H1 (cell line): ENCODE measurements at regions not wholly inside any gene's neighbourhood (a gene's known extent, or its start where the extent isn't known, plus 50 kb on each side); places are given as distances from the start of the nearest gene placed in this dataset.
"Not testable (repeated sequence)": the region's sequence is repeated elsewhere in the genome, so short reads cannot be mapped to it uniquely, and the experiment has no call there.

Source experiments
- CTCF ChIA-PET: fragments of 300-600 bp; sonication (Branson Sonifier 250); formaldehyde crosslinking; loops from one replicate; lab custom pipeline; 2021; ENCODE audit not compliant: partially characterized antibody; lab: Charles Lee
- POLR2A ChIA-PET: fragments of 300-600 bp; sonication (Branson Sonifier 250); formaldehyde crosslinking; loops from one replicate; lab custom pipeline; 2021; ENCODE audit warnings: inconsistent platforms; ENCODE audit not compliant: partially characterized antibody; lab: Charles Lee
- DNase-seq, 2 experiments: peaks; one replicate each; pipeline versions ENCODE4 v3.0.0 to v3.0.0-alpha.2; 2010 to 2022; ENCODE audit warnings: low spot score in 2 of 2, low read depth in 1 of 2, mixed read lengths in 1 of 2
- FAIRE-seq: peaks from 2 replicates; lab custom pipeline; 2011; peaks lifted over from hg19 to GRCh38; lab: Jason Lieb, UNC
- H2AFZ ChIP-seq: 2 replicates; pipeline ENCODE4 v1.8.1; 2012; ENCODE audit warnings: low read length, inconsistent platforms
- H2AK5ac ChIP-seq: 2 replicates; pipeline ENCODE4 v1.6.1; 2013; ENCODE audit warnings: low read depth, low read length
- H2BK120ac ChIP-seq: replicated peaks from 2 replicates; pipeline ENCODE3; 2013; ENCODE audit warnings: low read depth, low read length, inconsistent platforms
- H2BK12ac ChIP-seq: 2 replicates; pipeline ENCODE4 v1.6.1; 2013; ENCODE audit warnings: low read depth, low read length
- H2BK15ac ChIP-seq: 2 replicates; pipeline ENCODE4 v1.6.1; 2013; ENCODE audit warnings: low read length
- H2BK20ac ChIP-seq: 2 replicates; pipeline ENCODE4 v1.6.1; 2013; ENCODE audit warnings: low read length
- H2BK5ac ChIP-seq: 2 replicates; pipeline ENCODE4 v1.6.1; 2013; ENCODE audit warnings: low read depth, low read length
- H3K14ac ChIP-seq: 2 replicates; pipeline ENCODE4 v1.6.1; 2013; ENCODE audit warnings: inconsistent platforms; ENCODE audit not compliant: insufficient read length
- H3K18ac ChIP-seq: 2 replicates; pipeline ENCODE4 v1.6.1; 2013; ENCODE audit warnings: low read length; ENCODE audit errors: extremely low read depth
- H3K23ac ChIP-seq: 2 replicates; pipeline ENCODE4 v1.6.1; 2013; ENCODE audit warnings: inconsistent platforms; ENCODE audit not compliant: insufficient read length
- H3K23me2 ChIP-seq: 2 replicates; pipeline ENCODE4 v1.6.1; 2013; ENCODE audit warnings: low read depth, low read length
- H3K27ac ChIP-seq: 2 replicates; pipeline ENCODE4 v1.6.1; 2011; ENCODE audit warnings: low read depth, low read length, inconsistent platforms
- H3K27me3 ChIP-seq, 4 experiments: replicated peaks in 1 of 4; 1 replicate in 1 of 4; 2 replicates in 3 of 4; pipeline versions ENCODE4 v1.6.1 to v1.8.1; 2011 to 2013; ENCODE audit warnings: low read length in 3 of 4, mild to moderate bottlenecking in 3 of 4, inconsistent platforms in 2 of 4, mixed read lengths in 2 of 4, moderate library complexity in 1 of 4; ENCODE audit not compliant: control insufficient read depth in 3 of 4, insufficient read depth in 3 of 4; ENCODE audit errors: extremely low read depth in 1 of 4
- H3K36me3 ChIP-seq, 4 experiments: 2 replicates each; pipeline versions ENCODE4 v1.6.1 to v1.8.1; 2011 to 2013; ENCODE audit warnings: mild to moderate bottlenecking in 4 of 4, low read length in 3 of 4, moderate library complexity in 2 of 4, control low read depth in 1 of 4, inconsistent platforms in 1 of 4; ENCODE audit not compliant: insufficient read depth in 4 of 4, control insufficient read depth in 2 of 4
- H3K4ac ChIP-seq: replicated peaks from 2 replicates; pipeline ENCODE3; 2013; ENCODE audit warnings: low read length, low read depth, mixed read lengths, inconsistent platforms; ENCODE audit not compliant: insufficient read length
- H3K4me1 ChIP-seq, 4 experiments: replicated peaks in 1 of 4; 1 replicate in 1 of 4; 2 replicates in 3 of 4; pipeline versions ENCODE4 v1.6.1 to v1.8.1; 2011 to 2013; ENCODE audit warnings: low read length in 3 of 4, inconsistent platforms in 2 of 4, mixed read lengths in 1 of 4; ENCODE audit not compliant: insufficient read depth in 4 of 4, control insufficient read depth in 3 of 4
- H3K4me2 ChIP-seq, 2 experiments: 2 replicates each; pipeline versions ENCODE4 v1.6.1 to v1.8.1; 2011 to 2013; ENCODE audit warnings: low read depth in 2 of 2, low read length in 2 of 2, control low read depth in 1 of 2, inconsistent platforms in 1 of 2, mild to moderate bottlenecking in 1 of 2; ENCODE audit not compliant: insufficient read depth in 1 of 2
- H3K4me3 ChIP-seq, 4 experiments: fragments of 200-600, 300-600 bp in 1 of 4; sonication (generic), shearing (Covaris generic), sonication (Bioruptor Twin) in 1 of 4; 2 replicates each; pipeline versions ENCODE4 v1.5.1 to v1.8.1; 2011 to 2016; ENCODE audit warnings: low read length in 4 of 4, low read depth in 3 of 4, control low read depth in 2 of 4, inconsistent platforms in 2 of 4, mild to moderate bottlenecking in 2 of 4, mixed read lengths in 1 of 4, moderate library complexity in 1 of 4; ENCODE audit not compliant: insufficient read depth in 2 of 4; ENCODE audit errors: extremely low read depth in 1 of 4
- H3K56ac ChIP-seq: replicated peaks from 2 replicates; pipeline ENCODE3; 2013; ENCODE audit warnings: low read depth, mild to moderate bottlenecking, mixed read lengths, low read length, inconsistent platforms; ENCODE audit not compliant: insufficient read length
- H3K79me1 ChIP-seq: 2 replicates; pipeline ENCODE4 v1.6.1; 2013; ENCODE audit warnings: low read depth, low read length, control low read depth
- H3K79me2 ChIP-seq, 2 experiments: 2 replicates each; pipeline versions ENCODE4 v1.6.1 to v1.8.1; 2012 to 2013; ENCODE audit warnings: low read length in 2 of 2, mild to moderate bottlenecking in 2 of 2, inconsistent platforms in 1 of 2; ENCODE audit not compliant: insufficient read depth in 2 of 2, control insufficient read depth in 1 of 2
- H3K9ac ChIP-seq, 4 experiments: replicated peaks in 1 of 4; 1 replicate in 1 of 4; 2 replicates in 3 of 4; pipeline versions ENCODE4 v1.6.1 to v1.8.1; 2011 to 2013; ENCODE audit warnings: low read depth in 3 of 4, low read length in 3 of 4, control low read depth in 2 of 4, mild to moderate bottlenecking in 2 of 4, moderate library complexity in 2 of 4, inconsistent platforms in 1 of 4; ENCODE audit errors: extremely low read depth in 1 of 4
- H3K9me3 ChIP-seq, 2 experiments: 2 replicates each; pipeline versions ENCODE4 v1.6.1 to v1.8.1; 2012 to 2013; ENCODE audit warnings: mild to moderate bottlenecking in 2 of 2, moderate library complexity in 2 of 2, control low read depth in 1 of 2, inconsistent platforms in 1 of 2, low read depth in 1 of 2, low read length in 1 of 2, mixed read lengths in 1 of 2; ENCODE audit not compliant: insufficient read depth in 2 of 2
- H4K20me1 ChIP-seq, 2 experiments: replicated peaks in 1 of 2; 2 replicates each; pipeline versions ENCODE3 to v1.8.1; 2011 to 2013; ENCODE audit warnings: inconsistent platforms in 2 of 2, low read length in 2 of 2, mild to moderate bottlenecking in 1 of 2; ENCODE audit not compliant: insufficient read depth in 2 of 2, control insufficient read depth in 1 of 2
- H4K5ac ChIP-seq: 2 replicates; pipeline ENCODE4 v1.6.1; 2013; ENCODE audit warnings: low read length, low read depth, mixed read lengths, inconsistent platforms; ENCODE audit not compliant: insufficient read length
- H4K8ac ChIP-seq: 2 replicates; pipeline ENCODE4 v1.8.0; 2013; ENCODE audit warnings: mild to moderate bottlenecking, moderate library complexity, low read length, inconsistent platforms; ENCODE audit not compliant: insufficient read depth; ENCODE audit errors: extremely low read depth
- H4K91ac ChIP-seq: replicated peaks from 2 replicates; pipeline ENCODE3; 2013; ENCODE audit warnings: low read length, mixed read lengths, inconsistent platforms; ENCODE audit not compliant: insufficient read length
- WGBS, 2 experiments: shearing (Covaris generic) in 1 of 2; methylation state at CpG; one replicate each; pipeline versions ENCODE4 v1.1.6 to v1.1.7; 2013 to 2015; ENCODE audit warnings: low lambda C conversion rate in 2 of 2, mixed read lengths in 2 of 2, inconsistent platforms in 1 of 2, low coverage in 1 of 2, missing lambda C conversion rate in 1 of 2; ENCODE audit not compliant: insufficient replicate concordance in 2 of 2, insufficient coverage in 1 of 2, insufficient read length in 1 of 2; ENCODE audit errors: extremely low coverage in 1 of 2, missing lambda C conversion rate in 1 of 2; 5-methylcytosine and 5-hydroxymethylcytosine counted together

DNA sequence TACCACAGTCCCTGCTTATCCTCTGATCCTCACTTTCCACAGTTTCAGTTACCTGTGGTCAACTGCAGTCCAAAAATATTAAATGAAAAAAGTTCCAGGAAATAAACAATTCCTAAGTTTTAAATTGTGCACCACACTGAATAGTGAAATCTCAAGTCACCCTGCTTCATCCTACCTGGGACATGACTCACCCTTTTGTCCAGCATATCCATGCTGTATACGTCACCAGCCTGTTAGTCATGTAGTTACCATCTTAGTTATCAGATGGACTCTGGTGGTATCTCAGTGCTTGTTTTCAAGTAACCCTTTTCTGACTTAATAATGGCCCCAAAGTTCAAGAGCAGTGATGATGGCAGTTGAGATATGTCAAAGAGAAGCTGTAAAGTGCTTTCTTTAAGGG lies 69.4 kb upstream of the DPY19L1 start:
- H3K79me2 ChIP-seq, H2AFZ ChIP-seq, FAIRE-seq, DNase-seq, H3K9ac ChIP-seq, H3K23me2 ChIP-seq, H3K4me2 ChIP-seq, H2BK12ac ChIP-seq, H2BK15ac ChIP-seq, CTCF ChIA-PET, H3K27me3 ChIP-seq, H2BK120ac ChIP-seq, H3K56ac ChIP-seq, H3K27ac ChIP-seq, H3K23ac ChIP-seq, H2AK5ac ChIP-seq, H4K20me1 ChIP-seq, H3K4me3 ChIP-seq, H3K14ac ChIP-seq, H2BK5ac ChIP-seq, H4K8ac ChIP-seq, H3K18ac ChIP-seq, H4K5ac ChIP-seq, H3K9me3 ChIP-seq, H3K36me3 ChIP-seq, H4K91ac ChIP-seq, POLR2A ChIA-PET, H3K79me1 ChIP-seq, H3K4ac ChIP-seq, H3K4me1 ChIP-seq, H2BK20ac ChIP-seq: not testable (repeated sequence)
- WGBS, 2 experiments: 73% methylated on average over 1 of the region's 1 CpG; no CpG with 5 or more reads in 1 of the 2 experiments

- FAIRE-seq, H2BK15ac ChIP-seq, H3K79me2 ChIP-seq, H3K27ac ChIP-seq, H3K4ac ChIP-seq, H3K9ac ChIP-seq, DNase-seq, POLR2A ChIA-PET, H2AK5ac ChIP-seq, H2BK120ac ChIP-seq, H4K91ac ChIP-seq, H3K4me1 ChIP-seq, H3K23me2 ChIP-seq, H3K27me3 ChIP-seq, H4K5ac ChIP-seq, H3K14ac ChIP-seq, H4K8ac ChIP-seq, H3K9me3 ChIP-seq, H3K56ac ChIP-seq, H4K20me1 ChIP-seq, H3K23ac ChIP-seq, H3K79me1 ChIP-seq, H3K4me3 ChIP-seq, H3K18ac ChIP-seq, H2BK20ac ChIP-seq, H3K4me2 ChIP-seq, H2BK5ac ChIP-seq, CTCF ChIA-PET, H2BK12ac ChIP-seq, H2AFZ ChIP-seq, H3K36me3 ChIP-seq: not testable (repeated sequence)
- 93% methylated on average over 1 of the region's 1 CpG; no CpG with 5 or more reads in 1 of the 2 experiments for WGBS, 2 experiments
These were observed 68.2 kb upstream of the DPY19L1 start for GRCh38 chr7:35105511-35105910.
